SK-N-SH (cell line): ENCODE measurements at regions not wholly inside any gene's neighbourhood (a gene's known extent, or its start where the extent isn't known, plus 50 kb on each side); places are given as distances from the start of the nearest gene placed in this dataset.

Experiments used
- CTCF ChIA-PET: fragments of 300-600, 350-600 bp; formaldehyde crosslinking; extraction: SDS; loops from one replicate; lab custom pipeline; 2021; lab: Yijun Ruan, JAX
- POLR2A ChIA-PET: fragments of 350-600 bp; sonication (Branson Sonifier 250); formaldehyde crosslinking; extraction: SDS; loops from one replicate; lab custom pipeline; 2020; ENCODE audit warnings: antibody characterized with exemption, inconsistent platforms; lab: Yijun Ruan, JAX
- DNase-seq: peaks from one replicate; pipeline ENCODE4 v3.0.0; 2012
- H2AFZ ChIP-seq: fragments of 200-600 bp; sonication (generic); 2 replicates; pipeline ENCODE4 v1.8.1; 2016; ENCODE audit warnings: antibody characterized with exemption, mild to moderate bottlenecking, low read depth
- H3F3A ChIP-seq: fragments of 200-600 bp; sonication (generic); replicated peaks from 2 replicates; pipeline ENCODE3; 2016; ENCODE audit warnings: antibody characterized with exemption, mild to moderate bottlenecking; ENCODE audit not compliant: insufficient read depth
- H3K27ac ChIP-seq, 2 experiments: fragments of 200-500 bp in 1 of 2; fragments of 200-600 bp in 1 of 2; sonication (Bioruptor generic) in 1 of 2; sonication (generic), shearing (Covaris generic) in 1 of 2; 2 replicates each; pipeline versions ENCODE4 v1.5.1 to v1.6.1; 2014 to 2016; ENCODE audit warnings: low read depth in 2 of 2, inconsistent platforms in 1 of 2, low read length in 1 of 2, mild to moderate bottlenecking in 1 of 2, mixed read lengths in 1 of 2
- H3K27me3 ChIP-seq: fragments of 200-600 bp; sonication (generic), shearing (Covaris generic); 2 replicates; pipeline ENCODE4 v1.6.1; 2016; ENCODE audit warnings: mixed run types; ENCODE audit not compliant: insufficient read depth
- H3K36me3 ChIP-seq, 2 experiments: fragments of 200-500 bp in 1 of 2; fragments of 200-600 bp in 1 of 2; sonication (Bioruptor generic) in 1 of 2; sonication (generic) in 1 of 2; replicated peaks in 1 of 2; 2 replicates each; pipeline versions ENCODE3 to v1.5.1; 2014 to 2016; ENCODE audit warnings: low read length in 1 of 2, mild to moderate bottlenecking in 1 of 2; ENCODE audit not compliant: insufficient read depth in 2 of 2, control insufficient read depth in 1 of 2
- H3K4me1 ChIP-seq, 2 experiments: fragments of 200-500 bp in 1 of 2; fragments of 200-600 bp in 1 of 2; sonication (Bioruptor generic) in 1 of 2; sonication (generic), shearing (Covaris generic) in 1 of 2; 2 replicates each; pipeline versions ENCODE4 v1.5.1 to v1.6.1; 2014 to 2016; ENCODE audit warnings: low read depth in 1 of 2, low read length in 1 of 2, mixed run types in 1 of 2; ENCODE audit not compliant: insufficient read depth in 2 of 2, control insufficient read depth in 1 of 2
- H3K4me2 ChIP-seq: fragments of 200-600 bp; sonication (generic), shearing (Covaris generic); 2 replicates; pipeline ENCODE4 v1.6.1; 2017; ENCODE audit warnings: mixed run types
- H3K4me3 ChIP-seq, 2 experiments: fragments of 200-500 bp in 1 of 2; fragments of 200-600 bp in 1 of 2; sonication (Bioruptor generic) in 1 of 2; sonication (generic), shearing (Covaris generic) in 1 of 2; 2 replicates each; pipeline versions ENCODE4 v1.5.1 to v1.8.1; 2014 to 2016; ENCODE audit warnings: low read depth in 2 of 2, inconsistent platforms in 1 of 2, low read length in 1 of 2, mild to moderate bottlenecking in 1 of 2, mixed read lengths in 1 of 2, moderate library complexity in 1 of 2
- H3K79me2 ChIP-seq: fragments of 200-600 bp; sonication (generic); 2 replicates; pipeline ENCODE4 v1.8.1; 2017; ENCODE audit warnings: mild to moderate bottlenecking; ENCODE audit not compliant: insufficient read depth
- H3K9ac ChIP-seq: fragments of 200-600 bp; sonication (generic); 2 replicates; pipeline ENCODE4 v1.6.1; 2017; ENCODE audit warnings: mixed run types
- H3K9me2 ChIP-seq: fragments of 200-600 bp; sonication (generic); 2 replicates; pipeline ENCODE4 v1.6.1; 2017; ENCODE audit warnings: mixed run types
- H3K9me3 ChIP-seq: fragments of 200-600 bp; sonication (generic); 2 replicates; pipeline ENCODE4 v1.6.1; 2017; ENCODE audit warnings: mixed run types, mild to moderate bottlenecking, moderate library complexity
- H4K20me1 ChIP-seq: fragments of 200-600 bp; sonication (generic); 2 replicates; pipeline ENCODE4 v1.6.1; 2017; ENCODE audit warnings: mild to moderate bottlenecking, mixed run types; ENCODE audit not compliant: insufficient read depth
- CTCF ChIP-seq: fragments of 200-600 bp; sonication (generic); IDR thresholded peaks from 2 replicates; pipeline ENCODE4 v1.6.1; 2017; ENCODE audit warnings: antibody characterized with exemption, mild to moderate bottlenecking, moderate library complexity
- ELF1 ChIP-seq: IDR thresholded peaks from 2 replicates; pipeline ENCODE4 v1.4.0; 2012
- EP300 ChIP-seq, 2 experiments: IDR thresholded peaks; 2 replicates each; pipeline versions ENCODE4 v1.4.0 to v1.6.1; 2012; ENCODE audit warnings: borderline replicate concordance in 1 of 2, low read depth in 1 of 2, low read length in 1 of 2
- FOSL2 ChIP-seq: IDR thresholded peaks from 2 replicates; pipeline ENCODE4 v1.4.0; 2012; ENCODE audit warnings: low read depth, mild to moderate bottlenecking, moderate library complexity, borderline replicate concordance
- FOXJ3 ChIP-seq: sonication (generic); formaldehyde crosslinking; IDR thresholded peaks from 2 replicates; pipeline ENCODE4 v1.5.1; 2020; ENCODE audit warnings: mild to moderate bottlenecking, missing genetic modification reagents
- IRF3 ChIP-seq: fragments of 150-350 bp; IDR thresholded peaks from 2 replicates; pipeline ENCODE4 v1.6.1; 2016; ENCODE audit warnings: mild to moderate bottlenecking, low read depth, low read length
- MAX ChIP-seq: IDR thresholded peaks from 2 replicates; pipeline ENCODE4 v1.4.0; 2012; ENCODE audit warnings: low read depth
- MEF2A ChIP-seq: IDR thresholded peaks from 2 replicates; pipeline ENCODE4 v1.4.0; 2012; ENCODE audit warnings: low read depth, borderline replicate concordance
- PBX3 ChIP-seq: IDR thresholded peaks from 2 replicates; pipeline ENCODE4; 2012
- POLR2AphosphoS5 ChIP-seq: IDR thresholded peaks from 2 replicates; pipeline ENCODE4 v1.6.1; 2012; ENCODE audit warnings: low read depth, low read length
- RAD21 ChIP-seq: IDR thresholded peaks from 2 replicates; pipeline ENCODE4 v1.6.1; 2012; ENCODE audit warnings: mild to moderate bottlenecking, low read length
- RFX5 ChIP-seq: IDR thresholded peaks from 2 replicates; pipeline ENCODE4 v1.6.1; 2012; ENCODE audit warnings: mild to moderate bottlenecking, improper control_type of control experiment, low read length
- SIN3A ChIP-seq: IDR thresholded peaks from 2 replicates; pipeline ENCODE4 v1.6.1; 2012; ENCODE audit warnings: low read depth, mild to moderate bottlenecking, low read length, moderate library complexity, borderline replicate concordance
- TAF1 ChIP-seq: IDR thresholded peaks from 2 replicates; pipeline ENCODE4 v1.6.1; 2012; ENCODE audit warnings: low read depth, mild to moderate bottlenecking, low read length, moderate library complexity, borderline replicate concordance
- TCF12 ChIP-seq: IDR thresholded peaks from 2 replicates; pipeline ENCODE4 v1.4.0; 2012
- TEAD4 ChIP-seq: IDR thresholded peaks from 2 replicates; pipeline ENCODE4 v1.4.0; 2012; ENCODE audit warnings: mild to moderate bottlenecking, borderline replicate concordance; ENCODE audit not compliant: insufficient read depth
- USF2 ChIP-seq: fragments of 150-350 bp; IDR thresholded peaks from 2 replicates; pipeline ENCODE4 v1.6.1; 2017; ENCODE audit warnings: antibody characterized with exemption, low read length, low read depth, borderline replicate concordance
- YY1 ChIP-seq: IDR thresholded peaks from 2 replicates; pipeline ENCODE4 v1.4.0; 2012; ENCODE audit warnings: low read depth, mild to moderate bottlenecking
- WGBS: methylation state at CpG from one replicate; pipeline ENCODE4 v1.1.6; 2017; ENCODE audit warnings: low lambda C conversion rate; 5-methylcytosine and 5-hydroxymethylcytosine counted together

- TF ChIP-seq EP300 (IDR thresholded peaks at IDR 0.05; ENCODE audit: borderline replicate concordance in 1 of 2, low read depth in 1 of 2, low read length in 1 of 2), result no peak
- TF ChIP-seq MAX, result no peak
- TF ChIP-seq TAF1, result no peak
- TF ChIP-seq POLR2AphosphoS5, result no peak
- TF ChIP-seq YY1, result no peak
- TF ChIP-seq CTCF, result no peak
These were observed 590.9 kb upstream of the GNPDA2 start (continued) for GRCh38 chr4:45317276-45317675.

GRCh38 chr4:45316257-45316656 lies 589.9 kb upstream of the GNPDA2 start:
- no peaks in the 10 kb centered on the region for H3F3A ChIP-seq
- H3K4me1 ChIP-seq, result no peaks in the 10 kb centered on the region
- H3K4me3 ChIP-seq, result no peak overlapping the region
- H3K9me2 ChIP-seq, result no peaks in the 10 kb centered on the region
- no peaks in the 10 kb centered on the region for H3K79me2 ChIP-seq
- H2AFZ ChIP-seq, result no peak overlapping the region
- TF ChIP-seq TEAD4 (no peak), IRF3 (no peak), ELF1 (no peak), FOSL2 (no peak), MEF2A (no peak)
- TF ChIP-seq, all 33 proteins: peak for 0
- no peak overlapping the region for H3K9ac ChIP-seq
- no peaks in the 10 kb centered on the region for H3K36me3 ChIP-seq
- no peak overlapping the region for H3K4me2 ChIP-seq
- POLR2A ChIA-PET, result no interaction called here
- no peaks in the 10 kb centered on the region for H4K20me1 ChIP-seq
- CTCF ChIA-PET, result no interaction called here
- DNase-seq, result no peak
- WGBS, result 56% methylated on average over 2 of the region's 2 CpGs
- no peaks in the 10 kb centered on the region for H3K9me3 ChIP-seq
- no peaks in the 10 kb centered on the region for H3K27me3 ChIP-seq
- H3K27ac ChIP-seq, result no peak overlapping the region

- no peaks in the 10 kb centered on the region for H3K79me2 ChIP-seq
- 27% methylated on average over 1 of the region's 1 CpG for WGBS
- H2AFZ ChIP-seq, result no peak overlapping the region
- no peaks in the 10 kb centered on the region for H3K36me3 ChIP-seq
- no peak for TF ChIP-seq TAF1
- no peak for TF ChIP-seq MEF2A
- TF ChIP-seq POLR2AphosphoS5, result no peak
- TF ChIP-seq USF2, result no peak
- no peak for TF ChIP-seq FOSL2
- TF ChIP-seq RFX5, result no peak
- no peak for TF ChIP-seq RAD21
- no peak for TF ChIP-seq YY1
- no peak for TF ChIP-seq SIN3A
- no peak for TF ChIP-seq PBX3
- TF ChIP-seq TEAD4, result no peak
- TF ChIP-seq EP300 (IDR thresholded peaks at IDR 0.05; ENCODE audit: borderline replicate concordance in 1 of 2, low read depth in 1 of 2, low read length in 1 of 2), result no peak
- TF ChIP-seq FOXJ3 (CRISPR knock-in tag), result no peak
- TF ChIP-seq TCF12, result no peak
- TF ChIP-seq, all 33 proteins: peak for 0
- Histone ChIP-seq H3K27ac (no peak overlapping the region), H3K27me3 (no peaks in the 10 kb centered on the region), H3K4me3 (no peak overlapping the region), H3K9ac (no peak overlapping the region), H3K4me2 (no peak overlapping the region), H3K9me2 (no peaks in the 10 kb centered on the region), H3F3A (no peaks in the 10 kb centered on the region), H4K20me1 (no peaks in the 10 kb centered on the region), H3K9me3 (peaks cover 5% of the 10 kb centered on the region; the same call in 1 of the 2 replicates), H3K4me1 (no peaks in the 10 kb centered on the region)
- no peak for DNase-seq
- ChIA-PET POLR2A (no interaction called here), CTCF (no interaction called here)
These were observed 576.5 kb upstream of the GNPDA2 start for GRCh38 chr4:45302828-45303227.
